C4-2B (cell line): ENCODE measurements at regions not wholly inside any gene's neighbourhood (a gene's known extent, or its start where the extent isn't known, plus 50 kb on each side); places are given as distances from the start of the nearest gene placed in this dataset.
"Not testable (repeated sequence)": the region's sequence is repeated elsewhere in the genome, so short reads cannot be mapped to it uniquely, and the experiment has no call there.

Experiments
- H3K27ac ChIP-seq: fragments of 450-650 bp; 2 replicates; pipeline ENCODE4 v1.5.1; 2017
- CTCF ChIP-seq: fragments of 450-650 bp; conservative IDR thresholded peaks from 2 replicates; pipeline ENCODE4 v1.5.1; 2017; ENCODE audit warnings: mild to moderate bottlenecking
- ZFX ChIP-seq: fragments of 450-650 bp; IDR thresholded peaks from 2 replicates; pipeline ENCODE4 v1.6.1; 2017

GRCh38 chr9:26669701-26670670, 222.6 kb downstream of the CAAP1 start:
- TF ChIP-seq CTCF = no peak
- TF ChIP-seq ZFX = no peak
- H3K27ac ChIP-seq = no peak overlapping the region

- TF ChIP-seq ZFX = no peak
- no peak for TF ChIP-seq CTCF
- no peak overlapping the region for H3K27ac ChIP-seq
Measured at GRCh38 chr9:26667882-26668281, 224.7 kb downstream of the CAAP1 start.

GRCh38 chr9:26665666-26666065, 226.9 kb downstream of the CAAP1 start:
- TF ChIP-seq CTCF (no peak), ZFX (no peak)
- H3K27ac ChIP-seq = no peak overlapping the region

- not testable (repeated sequence) for H3K27ac ChIP-seq
Measured at GRCh38 chr9:26664087-26664773, 228.4 kb downstream of the CAAP1 start.

- no peak overlapping the region for H3K27ac ChIP-seq
- TF ChIP-seq CTCF (no peak), ZFX (no peak)
Measured at GRCh38 chr9:26662476-26662875, 230.1 kb downstream of the CAAP1 start.

- TF ChIP-seq ZFX = no peak
- no peak for TF ChIP-seq CTCF
- H3K27ac ChIP-seq = no peak overlapping the region
Measured at GRCh38 chr9:26658476-26658875, 234.1 kb downstream of the CAAP1 start.

- TF ChIP-seq ZFX (no peak), CTCF (no peak)
- no peak overlapping the region for H3K27ac ChIP-seq
Measured at GRCh38 chr9:26657958-26658357, 234.6 kb downstream of the CAAP1 start.
